NB4 (cell line): ENCODE measurements at regions not wholly inside any gene's neighbourhood (a gene's known extent, or its start where the extent isn't known, plus 50 kb on each side); places are given as distances from the start of the nearest gene placed in this dataset.

Experiments
- CTCF ChIP-seq: IDR thresholded peaks from one replicate; pipeline ENCODE4 v1.5.1; 2012; ENCODE audit warnings: low read depth, low read length
- MYC ChIP-seq: IDR thresholded peaks from 2 replicates; pipeline ENCODE4 v1.6.1; 2011; ENCODE audit warnings: low read depth, low read length
- POLR2A ChIP-seq: IDR thresholded peaks from 2 replicates; pipeline ENCODE4 v1.6.1; 2011; ENCODE audit warnings: mild to moderate bottlenecking; ENCODE audit not compliant: insufficient read length; ENCODE audit errors: extremely low read depth

DNA sequence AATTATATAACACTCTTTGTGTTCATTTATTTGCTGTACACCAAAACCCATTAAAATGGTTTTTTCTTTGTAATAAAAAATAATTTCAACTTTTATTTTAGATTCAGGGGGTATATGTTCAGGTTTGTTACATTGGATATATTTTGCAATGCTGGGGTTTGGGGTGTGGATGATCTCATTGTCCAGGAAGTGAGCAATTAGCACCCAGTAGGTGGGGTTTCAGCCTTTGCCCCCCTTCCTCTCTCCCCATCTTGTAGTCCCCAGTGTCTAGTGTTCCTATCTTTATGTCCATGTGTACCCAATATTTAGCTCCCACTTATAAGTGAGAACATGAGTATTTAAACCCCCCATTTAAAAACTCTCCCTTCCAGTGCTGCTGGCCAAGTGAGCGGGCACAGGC lies 184.6 kb downstream of the RHOU start:
- TF ChIP-seq CTCF (no peak), POLR2A (no peak), MYC (no peak)
